Hepatocyte (in vitro differentiated cells): ENCODE measurements at regions not wholly inside any gene's neighbourhood (a gene's known extent, or its start where the extent isn't known, plus 50 kb on each side); places are given as distances from the start of the nearest gene placed in this dataset.

Experiments
- DNase-seq: peaks from one replicate; pipeline ENCODE4 v3.0.0-alpha.2; 2016; ENCODE audit warnings: low spot score
- H2AFZ ChIP-seq: fragments of 200-600 bp; sonication (generic); 2 replicates; pipeline ENCODE4 v1.6.0; 2016; ENCODE audit warnings: antibody characterized with exemption, mild to moderate bottlenecking
- H3K27ac ChIP-seq: fragments of 200-600 bp; sonication (generic); 2 replicates; pipeline ENCODE4 v1.5.1; 2016; ENCODE audit warnings: mild to moderate bottlenecking
- H3K27me3 ChIP-seq: fragments of 200-600 bp; sonication (generic); 2 replicates; pipeline ENCODE4 v1.6.1; 2016
- H3K36me3 ChIP-seq: fragments of 200-600 bp; sonication (generic); replicated peaks from 2 replicates; pipeline ENCODE4 v1.5.1; 2016; ENCODE audit warnings: low read depth; ENCODE audit not compliant: insufficient read depth
- H3K4me1 ChIP-seq: fragments of 200-600 bp; sonication (generic); 2 replicates; pipeline ENCODE4 v1.5.1; 2016; ENCODE audit warnings: mild to moderate bottlenecking, moderate library complexity; ENCODE audit not compliant: insufficient read depth
- H3K4me2 ChIP-seq: fragments of 200-600 bp; sonication (generic); 2 replicates; pipeline ENCODE4 v1.6.0; 2016
- H3K4me3 ChIP-seq: fragments of 200-600 bp; sonication (generic); 2 replicates; pipeline ENCODE4 v1.5.1; 2016; ENCODE audit warnings: mild to moderate bottlenecking
- H3K79me2 ChIP-seq: fragments of 200-600 bp; sonication (generic); 2 replicates; pipeline ENCODE4 v1.6.0; 2017; ENCODE audit warnings: mild to moderate bottlenecking
- H3K9me2 ChIP-seq: fragments of 200-600 bp; sonication (generic); replicated peaks from 2 replicates; pipeline ENCODE4 v1.6.0; 2017; ENCODE audit warnings: mild to moderate bottlenecking; ENCODE audit not compliant: insufficient read depth
- H3K9me3 ChIP-seq: fragments of 200-600 bp; sonication (generic); 2 replicates; pipeline ENCODE4 v1.5.1; 2016; ENCODE audit warnings: low read depth, mild to moderate bottlenecking
- H4K20me1 ChIP-seq: fragments of 200-600 bp; sonication (generic); 2 replicates; pipeline ENCODE4 v1.6.0; 2016; ENCODE audit warnings: mild to moderate bottlenecking; ENCODE audit not compliant: insufficient read depth, poor library complexity, severe bottlenecking
- EZH2 ChIP-seq: fragments of 200-600 bp; sonication (generic); IDR thresholded peaks from 2 replicates; pipeline ENCODE4 v1.6.1; 2016; ENCODE audit warnings: antibody characterized with exemption, mild to moderate bottlenecking, borderline replicate concordance
- EZH2phosphoT487 ChIP-seq: fragments of 200-600 bp; sonication (generic); IDR thresholded peaks from one replicate; pipeline ENCODE4 v1.6.1; 2018; ENCODE audit warnings: antibody characterized with exemption, mild to moderate bottlenecking, low read depth, moderate library complexity; ENCODE audit not compliant: unreplicated experiment, severe bottlenecking
- WGBS: methylation state at CpG from one replicate; pipeline ENCODE4 v1.1.6; 2016; ENCODE audit warnings: low lambda C conversion rate; ENCODE audit errors: missing lambda C conversion rate; 5-methylcytosine and 5-hydroxymethylcytosine counted together
- TF ChIP-seq, protein P1 (sequence below): fragments of 200-600 bp; sonication (generic); IDR thresholded peaks from 2 replicates; pipeline ENCODE4 v1.5.1; 2016; ENCODE audit warnings: antibody characterized with exemption, mild to moderate bottlenecking; ENCODE audit not compliant: poor library complexity

- no peak overlapping the region for H3K4me3 ChIP-seq
- H3K79me2 ChIP-seq = no peaks in the 10 kb centered on the region
- no peaks in the 10 kb centered on the region for H3K9me2 ChIP-seq
- no peaks in the 10 kb centered on the region for H3K4me1 ChIP-seq
- H4K20me1 ChIP-seq = no peaks in the 10 kb centered on the region
- no peaks in the 10 kb centered on the region for H3K36me3 ChIP-seq
- H2AFZ ChIP-seq = no peak overlapping the region
- WGBS = 50% methylated on average over 1 of the region's 1 CpG
- DNase-seq = peak; percentile 11
- no peaks in the 10 kb centered on the region for H3K9me3 ChIP-seq
- H3K4me2 ChIP-seq = no peak overlapping the region
- no peaks in the 10 kb centered on the region for H3K27me3 ChIP-seq
- no peak overlapping the region for H3K27ac ChIP-seq
- TF ChIP-seq EZH2phosphoT487 (no peak), EZH2 (no peak)
- TF ChIP-seq, protein P1, sequence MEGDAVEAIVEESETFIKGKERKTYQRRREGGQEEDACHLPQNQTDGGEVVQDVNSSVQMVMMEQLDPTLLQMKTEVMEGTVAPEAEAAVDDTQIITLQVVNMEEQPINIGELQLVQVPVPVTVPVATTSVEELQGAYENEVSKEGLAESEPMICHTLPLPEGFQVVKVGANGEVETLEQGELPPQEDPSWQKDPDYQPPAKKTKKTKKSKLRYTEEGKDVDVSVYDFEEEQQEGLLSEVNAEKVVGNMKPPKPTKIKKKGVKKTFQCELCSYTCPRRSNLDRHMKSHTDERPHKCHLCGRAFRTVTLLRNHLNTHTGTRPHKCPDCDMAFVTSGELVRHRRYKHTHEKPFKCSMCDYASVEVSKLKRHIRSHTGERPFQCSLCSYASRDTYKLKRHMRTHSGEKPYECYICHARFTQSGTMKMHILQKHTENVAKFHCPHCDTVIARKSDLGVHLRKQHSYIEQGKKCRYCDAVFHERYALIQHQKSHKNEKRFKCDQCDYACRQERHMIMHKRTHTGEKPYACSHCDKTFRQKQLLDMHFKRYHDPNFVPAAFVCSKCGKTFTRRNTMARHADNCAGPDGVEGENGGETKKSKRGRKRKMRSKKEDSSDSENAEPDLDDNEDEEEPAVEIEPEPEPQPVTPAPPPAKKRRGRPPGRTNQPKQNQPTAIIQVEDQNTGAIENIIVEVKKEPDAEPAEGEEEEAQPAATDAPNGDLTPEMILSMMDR = no peak
These were observed 114.4 kb upstream of the API5 start for GRCh38 chr11:43197379-43197778.

DNA sequence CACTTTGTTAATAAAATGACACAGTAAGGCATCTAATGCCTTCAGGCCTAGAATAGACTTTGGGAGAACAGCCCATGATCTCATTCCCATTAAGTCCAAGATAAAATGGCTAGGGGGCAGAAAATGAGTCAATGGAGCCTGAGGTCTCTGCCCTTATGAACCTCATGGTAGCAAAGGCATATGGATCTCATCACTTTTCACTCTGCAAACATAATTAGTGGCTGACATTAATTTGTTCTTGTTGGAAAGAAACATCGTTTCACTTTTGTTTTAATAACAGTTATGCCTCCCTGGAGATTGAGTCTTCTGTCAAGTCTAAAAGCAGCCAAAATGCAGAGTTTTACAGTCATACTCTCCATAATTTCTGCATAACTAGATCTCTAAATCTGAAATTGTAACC is 111.8 kb upstream of the API5 start:
- no peak for DNase-seq
- WGBS = 48% methylated on average over 1 of the region's 1 CpG
- H3K4me3 ChIP-seq = no peak overlapping the region
- no peaks in the 10 kb centered on the region for H3K27me3 ChIP-seq
- no peaks in the 10 kb centered on the region for H4K20me1 ChIP-seq
- H3K4me1 ChIP-seq = no peaks in the 10 kb centered on the region
- no peaks in the 10 kb centered on the region for H3K36me3 ChIP-seq
- H3K9me3 ChIP-seq = no peaks in the 10 kb centered on the region
- no peak overlapping the region for H3K27ac ChIP-seq
- no peak overlapping the region for H2AFZ ChIP-seq
- no peaks in the 10 kb centered on the region for H3K9me2 ChIP-seq
- no peaks in the 10 kb centered on the region for H3K79me2 ChIP-seq
- no peak overlapping the region for H3K4me2 ChIP-seq
- TF ChIP-seq EZH2 = no peak
- no peak for TF ChIP-seq EZH2phosphoT487
- TF ChIP-seq, protein P1 = no peak

- Histone ChIP-seq H2AFZ (no peak overlapping the region), H3K27ac (no peak overlapping the region), H4K20me1 (no peaks in the 10 kb centered on the region), H3K79me2 (no peaks in the 10 kb centered on the region), H3K9me2 (no peaks in the 10 kb centered on the region), H3K4me3 (no peak overlapping the region), H3K27me3 (no peaks in the 10 kb centered on the region), H3K4me2 (no peak overlapping the region), H3K4me1 (no peaks in the 10 kb centered on the region), H3K36me3 (no peaks in the 10 kb centered on the region), H3K9me3 (no peaks in the 10 kb centered on the region)
- TF ChIP-seq, protein P1 = no peak
- TF ChIP-seq EZH2 (no peak), EZH2phosphoT487 (no peak)
- no peak for DNase-seq
- whole genome bisulfite sequencing = 71% methylated on average over 10 of the region's 10 CpGs
These were observed 99.5 kb upstream of the API5 start for GRCh38 chr11:43212279-43212678.

GRCh38 chr11:43214471-43214870 is 97.3 kb upstream of the API5 start:
- H4K20me1 ChIP-seq = no peaks in the 10 kb centered on the region
- H3K4me3 ChIP-seq = no peak overlapping the region
- no peaks in the 10 kb centered on the region for H3K79me2 ChIP-seq
- TF ChIP-seq, protein P1 = no peak
- TF ChIP-seq EZH2 (no peak), EZH2phosphoT487 (no peak)
- H3K4me2 ChIP-seq = no peak overlapping the region
- no peak overlapping the region for H2AFZ ChIP-seq
- H3K9me3 ChIP-seq = no peaks in the 10 kb centered on the region
- H3K36me3 ChIP-seq = no peaks in the 10 kb centered on the region
- no peaks in the 10 kb centered on the region for H3K9me2 ChIP-seq
- H3K27ac ChIP-seq = no peak overlapping the region
- H3K4me1 ChIP-seq = no peaks in the 10 kb centered on the region
- H3K27me3 ChIP-seq = no peaks in the 10 kb centered on the region
- DNase-seq = no peak
- 31% methylated on average over 1 of the region's 1 CpG for WGBS
